Stomach smooth muscle (tissue), 2 donors: ENCODE measurements at regions not wholly inside any gene's neighbourhood (a gene's known extent, or its start where the extent isn't known, plus 50 kb on each side); places are given as distances from the start of the nearest gene placed in this dataset.
A peak's percentile ranks its signal among the peaks of the same experiment; 100 is the strongest.

Experiments used
- H3K27ac ChIP-seq: one replicate; pipeline ENCODE4 v1.7.0; 2013; ENCODE audit warnings: mild to moderate bottlenecking, low read length, inconsistent platforms
- H3K27me3 ChIP-seq, 2 donors: one replicate each; pipeline ENCODE4 v1.7.0; 2013; ENCODE audit warnings: low read length in 2 of 2; ENCODE audit not compliant: insufficient read depth in 2 of 2, control insufficient read depth in 1 of 2
- H3K36me3 ChIP-seq, 2 donors: one replicate each; pipeline ENCODE4 v1.7.0; 2013; ENCODE audit warnings: low read length in 2 of 2; ENCODE audit not compliant: control insufficient read depth in 2 of 2, insufficient read depth in 2 of 2
- H3K4me1 ChIP-seq: one replicate; pipeline ENCODE4 v1.7.0; 2013; ENCODE audit warnings: low read length; ENCODE audit not compliant: control insufficient read depth, insufficient read depth
- H3K4me3 ChIP-seq, 2 donors: one replicate each; pipeline ENCODE4 v1.7.0; 2013; ENCODE audit warnings: low read length in 2 of 2
- H3K9ac ChIP-seq, 2 donors: one replicate each; pipeline ENCODE4 v1.7.0; 2013; ENCODE audit warnings: low read length in 2 of 2, mild to moderate bottlenecking in 1 of 2
- H3K9me3 ChIP-seq, 2 donors: one replicate each; pipeline ENCODE4 v1.7.0; 2013; ENCODE audit warnings: low read length in 2 of 2; ENCODE audit not compliant: control insufficient read depth in 2 of 2
- donor health status: healthy.
- donor health status: Pancreatic carcinoma.

GRCh38 chr3:150067561-150067960 is 96.9 kb upstream of the PFN2 start:
- no peaks in the 10 kb centered on the region for H3K9me3 ChIP-seq
- H3K4me3 ChIP-seq, result no peak overlapping the region
- peaks cover 0 to 3% of the 10 kb centered on the region in 2 donors for H3K27me3 ChIP-seq
- no peak overlapping the region for H3K27ac ChIP-seq
- H3K4me1 ChIP-seq, result peaks cover 15% of the 10 kb centered on the region
- H3K9ac ChIP-seq, result no peak overlapping the region
- H3K36me3 ChIP-seq, result no peaks in the 10 kb centered on the region

- H3K4me1 ChIP-seq, result peaks cover 21% of the 10 kb centered on the region
- no peaks in the 10 kb centered on the region for H3K9me3 ChIP-seq
- H3K27me3 ChIP-seq, result peaks cover 0 to 3% of the 10 kb centered on the region in 2 donors
- H3K27ac ChIP-seq, result no peak overlapping the region
- H3K36me3 ChIP-seq, result no peaks in the 10 kb centered on the region
- H3K9ac ChIP-seq, result no peak overlapping the region
- H3K4me3 ChIP-seq, result no peak overlapping the region
These were observed 94.3 kb upstream of the PFN2 start for GRCh38 chr3:150064971-150065370.

GRCh38 chr3:150063237-150063636 is 92.5 kb upstream of the PFN2 start:
- Histone ChIP-seq H3K27me3 (peaks cover 0 to 3% of the 10 kb centered on the region in 2 donors), H3K4me3 (no peak overlapping the region), H3K27ac (peak overlapping the region; percentile 82), H3K9ac (peak overlapping the region in 1 of 2 donors; percentile 43), H3K9me3 (no peaks in the 10 kb centered on the region), H3K36me3 (no peaks in the 10 kb centered on the region), H3K4me1 (peaks cover 18% of the 10 kb centered on the region)

- peak overlapping the region; percentile 43 to 78 for H3K9ac ChIP-seq
- peak overlapping the region; percentile 42 to 60 for H3K4me3 ChIP-seq
- H3K27ac ChIP-seq, result peak overlapping the region; percentile 82
These were observed 91.8 kb upstream of the PFN2 start for GRCh38 chr3:150062492-150062891.

GRCh38 chr3:150061288-150062024 is 90.8 kb upstream of the PFN2 start:
- Histone ChIP-seq H3K4me1 (peaks cover 18% of the 10 kb centered on the region), H3K27ac (peak overlapping the region; percentile 82), H3K9me3 (no peaks in the 10 kb centered on the region), H3K9ac (no peak overlapping the region), H3K27me3 (peaks cover 0 to under 1% of the 10 kb centered on the region in 2 donors), H3K4me3 (no peak overlapping the region), H3K36me3 (no peaks in the 10 kb centered on the region)

More at GRCh38 chr3:150062492-150062891, 91.8 kb upstream of the PFN2 start:
- Histone ChIP-seq H3K9me3 (no peaks in the 10 kb centered on the region), H3K4me1 (peaks cover 18% of the 10 kb centered on the region), H3K36me3 (no peaks in the 10 kb centered on the region), H3K27me3 (peaks cover 0 to 3% of the 10 kb centered on the region in 2 donors)

GRCh38 chr3:150059729-150060128 is 89.0 kb upstream of the PFN2 start:
- Histone ChIP-seq H3K36me3 (no peaks in the 10 kb centered on the region), H3K27me3 (peaks cover 0 to 3% of the 10 kb centered on the region in 2 donors), H3K9me3 (no peaks in the 10 kb centered on the region), H3K4me1 (peaks cover 18% of the 10 kb centered on the region), H3K4me3 (no peak overlapping the region), H3K9ac (no peak overlapping the region), H3K27ac (no peak overlapping the region)

- no peak overlapping the region for H3K9ac ChIP-seq
- H3K27me3 ChIP-seq, result peaks cover 0 to 4% of the 10 kb centered on the region in 2 donors
- no peak overlapping the region for H3K4me3 ChIP-seq
- H3K4me1 ChIP-seq, result peaks cover 18% of the 10 kb centered on the region
- no peaks in the 10 kb centered on the region for H3K9me3 ChIP-seq
- H3K27ac ChIP-seq, result no peak overlapping the region
- no peaks in the 10 kb centered on the region for H3K36me3 ChIP-seq
These were observed 88.5 kb upstream of the PFN2 start for GRCh38 chr3:150059241-150059640.

- no peaks in the 10 kb centered on the region for H3K9me3 ChIP-seq
- H3K4me1 ChIP-seq, result peaks cover 11% of the 10 kb centered on the region
- no peak overlapping the region for H3K4me3 ChIP-seq
- H3K27me3 ChIP-seq, result peaks cover 0 to 4% of the 10 kb centered on the region in 2 donors
- H3K36me3 ChIP-seq, result no peaks in the 10 kb centered on the region
- no peak overlapping the region for H3K27ac ChIP-seq
- H3K9ac ChIP-seq, result no peak overlapping the region
These were observed 86.5 kb upstream of the PFN2 start for GRCh38 chr3:150057227-150057626.

- H3K36me3 ChIP-seq, result no peaks in the 10 kb centered on the region
- no peaks in the 10 kb centered on the region for H3K4me1 ChIP-seq
- no peak overlapping the region for H3K9ac ChIP-seq
- peaks cover 0 to 4% of the 10 kb centered on the region in 2 donors for H3K27me3 ChIP-seq
- no peak overlapping the region for H3K27ac ChIP-seq
- no peaks in the 10 kb centered on the region for H3K9me3 ChIP-seq
- H3K4me3 ChIP-seq, result no peak overlapping the region
These were observed 84.6 kb upstream of the PFN2 start for GRCh38 chr3:150055332-150055731.

- Histone ChIP-seq H3K9me3 (no peaks in the 10 kb centered on the region), H3K4me3 (no peak overlapping the region), H3K27ac (no peak overlapping the region), H3K9ac (no peak overlapping the region), H3K36me3 (no peaks in the 10 kb centered on the region), H3K27me3 (peaks cover 0 to 4% of the 10 kb centered on the region in 2 donors), H3K4me1 (no peaks in the 10 kb centered on the region)
These were observed 83.9 kb upstream of the PFN2 start for GRCh38 chr3:150054635-150055034.

GRCh38 chr3:150050510-150050909 is 79.8 kb upstream of the PFN2 start:
- Histone ChIP-seq H3K4me3 (no peak overlapping the region), H3K9ac (no peak overlapping the region), H3K27ac (no peak overlapping the region), H3K36me3 (no peaks in the 10 kb centered on the region), H3K4me1 (no peaks in the 10 kb centered on the region), H3K27me3 (peaks cover 0 to 2% of the 10 kb centered on the region in 2 donors), H3K9me3 (peaks cover 0 to 2% of the 10 kb centered on the region in 2 donors)
